ENCODE measurements at regions not wholly inside any gene's neighbourhood (a gene's known extent, or its start where the extent isn't known, plus 50 kb on each side); places are given as distances from the start of the nearest gene placed in this dataset.
"Not testable (repeated sequence)": the region's sequence is repeated elsewhere in the genome, so short reads cannot be mapped to it uniquely, and the experiment has no call there.

DNA sequence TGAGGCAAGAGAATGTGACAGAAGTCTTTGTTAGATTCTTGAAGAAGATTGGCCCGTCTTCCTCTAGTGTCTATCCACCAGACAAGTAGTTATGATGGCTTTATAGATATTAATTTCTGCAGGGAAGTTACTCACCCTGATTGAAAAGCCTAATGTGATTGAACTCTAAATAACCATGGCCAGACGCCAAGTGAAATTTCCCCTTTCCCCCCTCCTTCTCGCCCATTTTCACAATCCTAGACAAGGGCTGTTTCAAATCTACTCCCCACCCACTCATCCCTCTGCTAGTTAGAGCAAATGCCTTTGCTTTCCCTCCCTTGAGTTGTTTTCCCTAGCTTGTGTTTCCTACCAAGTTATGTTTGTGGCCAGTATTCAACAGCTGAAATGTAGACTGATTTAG, 182.5 kb downstream of the TMEM167A start:
- DNase-seq (ENCODE audit: low spot score), result no peak

DNA sequence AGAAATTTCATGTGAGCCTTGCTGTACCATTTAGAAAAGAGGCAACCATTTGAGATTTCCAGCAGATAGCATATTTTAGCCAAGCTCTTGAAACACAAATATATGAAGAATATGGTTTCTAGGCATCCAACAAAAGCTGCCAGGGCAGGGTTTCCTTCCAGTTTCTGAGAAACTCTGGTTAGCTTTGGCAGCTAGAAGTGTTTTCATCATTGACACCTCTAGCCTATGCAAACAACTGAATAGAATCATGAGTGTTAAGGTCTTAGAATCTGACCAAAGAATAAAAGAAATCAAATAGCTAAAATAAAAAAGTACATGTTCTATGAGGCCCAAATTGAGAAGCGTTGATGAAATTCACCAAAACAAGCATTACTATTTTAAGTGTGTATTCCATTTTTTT, 188.1 kb downstream of the TMEM167A start:
- DNase-seq (ENCODE audit: low spot score), result no peak

DNA sequence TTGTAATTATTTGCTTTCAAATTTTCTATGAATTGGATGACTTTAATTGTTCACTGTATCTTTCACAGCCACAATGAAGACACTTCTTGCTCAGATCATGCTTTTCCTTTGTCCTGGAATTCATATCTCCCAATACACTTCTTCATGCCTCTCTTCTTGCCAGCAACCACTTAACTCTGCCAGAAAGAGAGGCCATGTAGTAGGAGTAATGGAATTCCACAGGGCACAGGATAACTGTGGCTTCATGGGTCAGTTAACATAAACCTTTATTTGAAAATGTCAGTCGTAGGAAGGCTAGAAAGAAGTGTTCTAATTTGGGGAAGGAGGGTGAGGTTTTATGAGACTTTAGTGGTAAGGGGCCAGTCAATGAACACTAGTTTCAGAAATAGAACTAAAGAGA, 190.3 kb downstream of the TMEM167A start:
- DNase-seq (ENCODE audit: low spot score), result no peak

DNA sequence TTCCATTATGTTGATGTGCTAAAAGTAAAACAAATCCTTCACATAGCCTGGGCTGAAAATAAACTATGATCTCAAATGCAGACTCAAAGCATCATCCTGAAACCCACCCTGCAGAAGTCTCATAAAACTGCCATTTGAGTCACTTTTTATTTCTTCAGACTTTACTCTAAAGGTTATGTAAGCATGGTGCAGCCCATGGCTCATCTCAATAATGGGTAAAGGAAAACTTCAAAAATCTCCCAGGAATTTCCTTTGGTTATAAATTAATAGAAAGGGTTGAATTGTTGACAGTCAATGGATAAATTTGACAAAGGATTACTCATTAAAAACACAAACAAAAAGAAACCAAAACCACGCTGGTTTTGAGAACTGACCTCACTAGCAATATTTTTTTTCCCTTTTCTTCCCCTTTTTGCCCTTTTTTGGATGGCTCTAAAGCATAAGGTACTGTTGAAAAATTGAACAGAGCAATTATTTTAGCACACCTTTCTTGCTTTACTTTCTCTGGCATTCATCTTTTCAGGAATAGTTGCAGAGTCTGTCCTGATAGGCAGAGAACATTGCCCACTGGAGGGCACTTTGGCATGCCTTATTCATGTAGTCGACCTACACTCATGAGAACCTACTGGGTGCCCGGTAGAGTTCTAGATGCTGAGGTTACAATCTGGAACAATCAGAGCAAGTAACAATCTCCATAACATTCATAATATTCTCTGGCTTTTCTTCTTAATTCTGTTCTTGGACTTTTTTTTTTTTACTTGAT, 191.4 kb downstream of the TMEM167A start:
- no peak for DNase-seq (ENCODE audit: low spot score)

DNA sequence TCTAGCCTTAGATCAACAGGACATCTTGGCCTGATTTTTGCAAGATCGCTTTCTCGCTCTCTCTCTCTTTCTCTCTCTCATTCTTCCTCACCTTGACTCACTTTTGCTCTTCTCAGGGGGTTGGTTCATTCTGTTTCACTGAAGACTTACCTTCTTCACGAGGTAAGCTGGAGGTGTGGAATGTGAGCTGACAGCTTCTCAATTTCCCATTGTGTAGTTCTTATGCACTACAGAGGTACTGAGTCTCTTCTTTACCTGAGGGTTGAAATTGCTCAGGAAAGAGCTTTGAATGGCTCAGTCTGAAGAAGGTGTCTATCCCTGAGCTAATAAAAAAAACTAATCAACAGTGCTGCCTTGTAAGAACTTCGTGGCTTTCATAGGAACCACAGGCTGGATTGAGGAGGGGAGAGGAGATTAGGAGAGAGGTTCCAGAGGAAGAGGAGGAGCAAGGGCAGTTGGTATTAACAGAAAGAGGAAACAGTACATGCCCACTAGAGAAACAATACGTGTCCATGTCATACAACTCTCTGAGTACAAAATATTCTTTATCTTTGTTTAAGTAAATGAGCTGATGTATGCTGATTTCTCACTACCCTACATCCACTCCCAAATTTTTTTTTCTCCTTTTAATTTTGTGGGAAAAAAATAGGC, 192.2 kb downstream of the TMEM167A start:
- DNase-seq (ENCODE audit: low spot score), result no peak

DNA sequence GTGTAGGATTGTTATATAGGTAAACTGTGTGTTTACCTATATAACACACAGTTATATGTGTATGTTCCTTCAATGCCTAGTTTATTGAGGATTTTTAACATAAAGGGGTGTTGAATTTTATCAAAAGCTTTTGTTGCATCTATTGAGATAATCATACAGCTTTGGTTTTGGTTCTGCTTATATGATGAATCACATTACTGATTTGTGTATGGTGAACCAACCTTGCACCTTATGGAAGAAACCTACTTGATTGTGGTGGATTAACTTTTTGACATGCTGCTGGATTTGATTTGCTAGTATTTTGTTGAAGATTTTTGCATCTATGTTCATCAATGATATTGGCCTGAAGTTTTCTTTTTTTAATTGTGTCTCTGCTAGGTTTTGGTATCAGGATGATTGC, 194.9 kb downstream of the TMEM167A start:
- no peak for DNase-seq (ENCODE audit: low spot score)

DNA sequence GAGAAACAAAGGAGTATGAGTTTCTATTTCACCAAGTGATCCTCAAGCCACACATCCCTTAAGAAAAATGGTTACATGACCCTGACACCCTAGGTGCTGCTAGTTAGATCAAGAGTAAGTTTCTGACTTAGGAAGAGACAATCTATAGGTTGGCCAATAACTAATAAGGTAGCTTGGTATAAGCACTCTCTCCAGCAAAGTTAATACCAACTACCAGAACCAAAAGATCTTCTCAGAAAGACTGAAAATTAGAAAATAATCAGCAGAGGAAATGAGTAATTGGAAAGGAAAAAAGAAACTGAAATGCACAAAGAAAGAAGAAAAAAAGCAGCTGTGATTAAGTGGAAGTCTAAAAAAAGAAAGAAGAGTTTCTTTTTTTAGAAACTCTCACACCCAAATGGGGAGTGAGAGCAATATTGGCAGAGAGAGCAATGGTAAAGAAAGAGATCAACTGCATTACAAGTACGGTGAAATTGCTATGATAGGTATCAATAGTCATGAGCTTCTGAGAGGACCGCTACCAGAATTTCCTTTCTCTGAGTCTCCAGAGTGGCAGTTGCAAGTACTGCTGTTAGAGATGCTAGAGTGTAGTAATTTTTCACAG, 195.5 kb downstream of the TMEM167A start:
- DNase-seq (ENCODE audit: low spot score), result peak; percentile 12

DNA sequence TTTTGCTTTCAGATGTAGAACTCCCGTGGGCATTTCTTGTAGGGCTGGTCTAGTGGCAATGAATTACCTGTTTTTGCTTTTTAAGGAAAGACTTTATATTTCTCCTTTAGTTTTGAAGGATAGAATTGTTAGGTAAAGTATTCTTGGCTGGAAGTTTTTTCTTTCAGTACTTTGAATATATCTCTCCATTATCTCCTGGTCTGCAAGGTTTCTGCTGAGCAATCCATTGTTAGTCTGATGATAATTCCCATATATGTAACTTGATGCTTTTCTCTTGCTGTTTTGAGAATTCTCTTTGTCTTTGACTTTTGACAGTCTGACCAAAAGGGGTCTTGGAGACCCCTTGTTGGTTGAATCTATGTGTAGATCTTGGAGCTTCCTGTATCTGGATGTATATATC, 198.1 kb downstream of the TMEM167A start:
- no peak for DNase-seq (ENCODE audit: low spot score)

DNA sequence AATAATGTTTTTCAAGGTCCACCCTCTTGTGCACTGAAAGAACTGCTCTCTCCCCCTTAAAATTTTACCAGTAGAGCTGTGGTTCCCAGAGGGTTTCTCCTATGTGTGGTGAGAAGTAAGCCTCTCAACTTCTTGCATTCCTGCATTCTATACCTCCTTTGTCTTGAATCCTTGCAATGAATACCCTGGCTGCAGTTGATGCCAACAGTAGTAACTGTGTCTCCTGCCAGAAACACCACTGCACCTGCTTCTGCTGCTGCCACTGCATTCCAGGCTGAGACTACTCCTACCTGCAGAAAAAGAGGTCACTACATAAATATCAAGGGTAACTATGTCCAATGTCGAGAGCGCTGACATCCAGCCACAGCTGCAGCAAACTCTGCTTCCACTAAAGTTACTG, 203.7 kb downstream of the TMEM167A start:
- no peak for DNase-seq (ENCODE audit: low spot score)

DNA sequence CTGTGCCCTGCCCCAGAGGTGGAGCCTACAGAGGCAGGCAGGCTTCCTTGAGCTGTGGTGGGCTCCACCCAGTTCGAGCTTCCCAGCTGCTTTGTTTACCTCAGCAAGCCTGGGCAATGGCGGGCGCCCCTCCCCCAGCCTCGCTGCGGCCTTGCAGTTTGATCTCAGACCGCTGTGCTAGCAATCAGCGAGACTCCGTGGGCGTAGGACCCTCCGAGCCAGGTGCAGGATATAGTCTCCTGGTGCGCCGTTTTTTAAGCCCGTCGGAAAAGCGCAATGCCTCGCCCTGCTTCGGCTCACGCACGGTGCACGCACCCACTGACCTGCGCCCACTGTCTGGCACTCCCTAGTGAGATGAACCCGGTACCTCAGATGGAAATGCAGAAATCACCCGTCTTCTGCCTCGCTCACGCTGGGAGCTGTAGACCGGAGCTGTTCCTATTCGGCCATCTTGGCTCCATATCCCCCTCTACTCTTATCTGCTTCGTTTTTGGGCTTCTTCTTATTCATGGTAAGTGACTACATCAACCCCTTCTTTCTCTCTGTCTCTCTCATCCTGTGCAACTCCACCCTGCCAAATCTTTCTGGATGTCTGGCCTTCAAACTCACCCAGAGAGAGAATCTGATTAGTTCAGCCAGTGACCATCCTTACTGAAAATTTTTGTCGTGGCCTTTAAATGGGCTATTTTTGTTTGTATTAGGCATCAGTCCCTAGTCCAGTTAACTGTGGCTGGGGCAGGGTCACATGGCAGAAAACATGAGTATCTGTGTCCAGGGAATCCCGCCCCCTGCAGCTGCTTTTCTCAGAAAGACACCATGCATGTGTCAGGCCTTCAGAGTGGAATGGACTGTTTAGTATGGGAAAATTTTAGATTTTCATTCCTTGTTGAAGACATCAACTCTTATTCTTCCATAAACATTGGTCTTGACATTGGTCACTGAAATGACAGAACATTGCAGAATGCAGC, 204.6 kb downstream of the TMEM167A start:
- not testable (repeated sequence) for DNase-seq (ENCODE audit: low spot score)

DNA sequence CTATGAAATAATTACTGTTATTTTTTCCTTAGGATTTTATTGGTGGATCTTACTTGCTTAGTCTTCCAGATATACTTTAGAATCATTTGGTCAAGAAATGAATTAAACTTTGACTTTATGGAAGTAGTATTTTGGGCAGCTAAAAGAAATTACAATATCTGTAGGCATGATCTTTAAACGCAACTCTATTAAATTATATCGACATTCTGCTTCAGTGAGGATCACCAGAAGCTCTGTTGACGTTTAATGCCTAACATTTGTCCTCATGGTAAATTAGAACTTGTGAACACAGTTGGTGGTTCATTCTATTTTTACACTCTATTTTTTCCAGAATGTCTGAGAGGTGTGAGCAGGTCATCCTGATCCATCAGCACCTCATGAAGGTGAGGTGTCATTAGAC, 211.6 kb downstream of the TMEM167A start:
- no peak for DNase-seq (ENCODE audit: low spot score)

DNA sequence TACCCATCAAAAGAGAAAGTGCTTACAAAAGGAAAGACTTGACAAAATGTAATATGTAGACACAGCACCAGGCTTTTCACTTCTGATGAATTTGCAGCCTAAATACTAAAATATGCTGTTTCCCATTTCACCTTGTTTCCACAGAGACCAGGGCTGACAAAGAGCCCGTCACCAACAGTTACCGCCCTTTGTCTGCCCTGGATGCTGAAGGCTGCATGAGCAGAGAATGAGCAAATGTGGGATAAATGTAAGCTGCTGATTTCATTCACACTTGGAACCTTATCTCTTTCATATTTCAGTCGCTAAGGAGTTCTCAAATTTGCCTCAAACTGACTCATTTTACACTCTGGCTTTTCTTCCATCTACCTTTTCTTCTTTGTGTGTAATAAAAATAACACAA, 213.9 kb downstream of the TMEM167A start:
- no peak for DNase-seq (ENCODE audit: low spot score)

DNA sequence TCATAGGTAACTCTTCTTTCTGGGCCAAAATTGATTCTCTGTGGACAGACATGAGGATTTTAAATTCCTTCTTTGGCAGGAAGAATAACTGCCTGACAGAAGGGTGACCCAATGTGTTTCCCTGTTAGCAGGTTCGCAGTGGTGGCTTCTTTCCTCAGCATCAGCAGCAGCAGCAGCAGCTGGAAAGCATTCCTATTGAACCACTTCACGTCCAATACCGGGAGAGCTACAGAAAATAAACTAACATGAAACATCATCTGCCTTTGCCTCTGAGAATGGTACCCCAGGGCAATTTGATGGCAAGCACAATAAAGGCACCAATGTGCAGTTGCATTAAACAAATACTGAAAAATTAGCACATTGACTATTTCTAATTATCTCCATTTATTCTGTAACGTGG, 214.5 kb downstream of the TMEM167A start:
- DNase-seq (ENCODE audit: low spot score), result no peak

DNA sequence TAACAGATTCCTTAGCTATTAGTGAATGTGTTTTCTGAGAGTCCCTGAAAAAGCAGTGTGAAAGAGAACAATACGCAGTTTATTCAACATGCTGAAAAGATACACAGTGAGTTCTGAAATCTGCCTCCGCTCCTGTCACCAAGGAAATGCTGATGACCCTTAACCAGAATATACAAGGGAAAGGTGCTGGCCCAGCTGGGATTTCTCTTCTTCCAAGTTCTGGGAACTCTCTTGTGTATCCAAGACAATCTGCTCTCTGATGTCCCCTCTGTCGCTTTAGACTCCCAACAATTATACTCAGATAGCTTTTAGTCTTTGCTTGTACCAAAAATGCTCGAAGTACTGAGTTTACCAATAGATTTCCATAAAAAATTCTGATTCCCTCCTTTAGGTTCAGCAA, 214.9 kb downstream of the TMEM167A start:
- no peak for DNase-seq (ENCODE audit: low spot score)

DNA sequence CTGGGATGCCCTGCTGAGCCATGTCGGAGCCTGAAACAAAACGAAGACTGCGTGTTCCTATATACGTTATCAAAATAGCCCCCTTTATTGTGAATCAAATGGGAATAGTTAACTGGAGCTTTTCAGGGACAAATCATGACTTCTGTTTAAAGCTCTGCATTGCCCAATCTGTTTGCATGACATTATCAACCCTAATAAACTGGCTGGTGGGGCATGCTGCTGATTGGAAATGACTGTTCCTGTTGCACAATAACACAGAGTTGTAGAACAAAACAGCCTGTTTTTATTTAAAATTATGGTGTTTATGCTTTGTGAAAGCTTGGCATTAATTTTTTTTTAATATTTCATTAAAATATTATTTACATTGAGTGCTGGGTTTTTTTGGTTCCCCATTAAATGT, 215.5 kb downstream of the TMEM167A start:
- no peak for DNase-seq (ENCODE audit: low spot score)

DNA sequence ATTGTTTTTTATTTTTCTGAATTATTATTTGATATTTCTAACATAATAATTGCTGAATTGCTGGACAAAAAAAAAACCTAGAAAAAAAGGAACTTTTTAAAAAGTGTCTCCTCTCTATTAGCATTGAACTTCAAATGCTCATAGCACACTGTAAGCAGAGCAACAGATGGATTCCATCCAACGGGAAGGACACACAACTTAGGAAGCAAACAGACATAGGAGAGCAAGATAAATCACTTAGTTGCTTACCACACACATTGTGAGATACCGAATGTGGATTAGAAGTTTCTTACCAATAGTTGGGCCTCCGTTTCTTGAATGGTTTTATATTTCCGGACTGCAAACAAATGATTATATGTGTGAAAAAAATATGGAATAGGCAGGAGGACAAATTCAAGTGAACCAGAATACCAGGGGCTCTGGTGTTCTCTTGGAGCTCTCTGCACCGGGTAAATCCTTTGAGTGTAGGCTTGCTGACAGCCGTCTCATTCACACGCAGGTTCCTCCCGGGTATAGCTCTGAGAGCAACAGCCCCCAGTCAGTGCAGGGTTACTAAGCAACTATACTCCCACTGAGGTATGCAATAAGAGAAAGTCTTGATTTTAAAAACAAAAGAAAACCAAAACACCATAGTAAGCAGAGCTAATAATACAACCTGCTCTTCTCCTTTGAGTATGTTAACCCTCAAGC, 217.6 kb downstream of the TMEM167A start:
- no peak for DNase-seq (ENCODE audit: low spot score)

DNA sequence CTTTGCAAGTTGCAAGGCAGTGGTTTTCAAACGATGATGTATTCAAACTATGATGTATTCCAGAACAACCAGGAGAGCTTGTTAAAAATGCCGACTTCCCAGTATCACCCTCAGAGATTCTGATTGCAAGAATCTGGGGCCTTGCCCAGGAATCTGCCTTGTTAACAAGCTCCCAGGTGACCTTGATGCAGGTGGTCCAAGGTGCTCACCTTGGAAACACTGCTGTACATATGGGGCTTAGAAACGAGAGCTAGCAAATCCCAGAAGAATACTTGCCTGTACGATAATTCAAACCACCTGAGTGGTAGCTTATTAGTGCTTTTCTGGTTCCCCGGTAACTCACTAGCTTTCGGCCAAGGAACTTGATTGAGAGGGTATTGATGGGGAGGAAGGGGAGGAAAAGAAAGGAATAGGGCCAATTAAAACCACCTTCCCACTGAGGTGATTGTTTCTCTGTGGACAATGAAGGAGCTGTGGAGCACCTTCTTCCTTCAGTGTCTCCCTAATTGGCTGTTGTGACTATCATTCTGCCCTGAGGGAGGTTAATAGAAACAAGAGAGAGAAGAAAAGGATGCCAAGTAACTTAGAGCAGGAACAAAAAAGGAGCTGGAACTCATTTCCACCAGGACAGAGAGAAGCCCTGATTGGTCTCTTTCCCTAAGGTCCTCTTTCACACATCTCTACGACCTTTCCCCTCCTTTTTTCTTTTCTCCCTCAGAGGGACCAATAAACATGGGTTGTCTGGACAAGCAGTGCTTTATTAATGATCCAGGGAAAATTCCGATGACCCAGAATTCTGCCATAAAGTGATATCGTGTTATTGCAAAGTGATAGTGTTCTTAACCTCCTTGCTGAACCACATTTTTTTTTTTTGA, 218.8 kb downstream of the TMEM167A start:
- DNase-seq (ENCODE audit: low spot score), result no peak

DNA sequence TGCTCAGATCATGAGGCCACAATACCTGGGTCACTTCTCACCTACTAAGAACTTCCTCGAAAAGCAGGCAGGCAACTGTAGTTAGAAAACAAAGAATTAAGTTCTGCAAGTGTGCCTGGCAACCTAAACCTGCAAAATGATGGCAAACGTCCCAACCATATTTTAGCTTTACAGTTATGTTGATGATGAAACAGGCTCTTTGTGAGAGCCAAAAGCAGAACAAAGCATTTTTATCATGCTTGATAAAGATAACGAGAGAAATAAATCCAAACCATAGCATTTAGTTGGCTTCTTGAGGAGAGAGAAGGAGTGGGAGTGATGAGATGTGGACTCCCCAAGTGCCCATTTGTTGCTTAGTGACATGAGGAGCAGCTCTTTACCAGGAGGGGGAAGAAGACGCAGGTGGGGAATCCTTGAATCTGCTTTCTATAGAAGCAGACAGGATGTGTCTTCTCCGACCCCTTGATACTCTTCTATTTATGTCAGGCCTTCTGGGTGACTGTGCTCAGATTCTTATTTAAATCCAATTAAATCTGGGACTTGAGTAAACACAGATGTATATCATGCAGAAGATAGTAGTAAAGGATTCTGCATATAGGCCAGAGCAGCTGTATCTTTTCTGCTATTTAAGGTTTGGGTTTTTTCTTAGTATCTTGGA, 221.2 kb downstream of the TMEM167A start:
- DNase-seq (ENCODE audit: low spot score), result no peak

DNA sequence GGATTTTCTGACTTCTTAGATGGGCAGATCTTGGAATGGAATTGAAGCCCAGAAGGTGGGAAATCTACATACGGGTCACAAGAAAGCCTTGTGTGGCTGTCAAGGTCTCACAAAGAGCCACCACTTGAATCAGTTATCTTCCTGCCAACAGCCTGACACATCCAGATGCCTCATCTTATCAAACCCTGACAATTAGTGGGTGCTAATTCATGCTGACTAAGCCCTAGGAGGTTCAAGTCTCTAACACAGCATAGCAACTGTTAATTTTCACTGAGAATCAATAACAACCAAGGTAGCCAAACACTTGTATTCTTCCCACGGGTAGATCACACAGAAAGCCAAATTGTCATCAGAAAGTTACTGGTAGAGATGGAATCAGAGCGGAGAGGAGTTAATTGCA, 222.2 kb downstream of the TMEM167A start:
- DNase-seq (ENCODE audit: low spot score), result no peak

DNA sequence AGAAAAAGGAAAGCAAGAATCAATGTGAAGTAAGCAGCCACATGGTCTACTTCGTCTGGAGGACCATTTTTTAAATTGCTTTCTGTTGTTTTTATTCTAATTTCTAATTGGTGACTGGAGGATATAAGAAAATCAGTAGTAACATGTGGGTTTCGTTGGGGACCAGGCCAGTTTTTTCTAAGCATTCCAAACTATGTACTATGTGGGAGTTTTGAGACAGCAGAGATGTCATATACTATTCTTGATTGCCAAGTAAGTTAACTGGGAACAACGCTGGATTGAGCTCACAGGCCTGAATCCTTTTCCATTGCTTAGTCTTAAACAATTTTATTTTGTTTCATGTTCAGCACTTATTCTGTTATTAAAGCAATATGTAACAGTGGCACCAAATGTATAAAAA, 225.7 kb downstream of the TMEM167A start:
- no peak for DNase-seq (ENCODE audit: low spot score)

Data from activated CD4-positive, alpha-beta T cell treated with anti-CD3 and anti-CD28 coated beads, Interleukin-2, Interleukin-4, amounts not matched to agents 100 ng/mL and 50 ng/mL, durations not matched to agents 16 hours and 8 hours (primary cell).